Hepatocyte (in vitro differentiated cells): ENCODE measurements at regions not wholly inside any gene's neighbourhood (a gene's known extent, or its start where the extent isn't known, plus 50 kb on each side); places are given as distances from the start of the nearest gene placed in this dataset.

Experiments
- CTCF ChIP-seq: fragments of 200-600 bp; sonication (generic); IDR thresholded peaks from 2 replicates; pipeline ENCODE4 v1.5.1; 2016; ENCODE audit warnings: antibody characterized with exemption, mild to moderate bottlenecking; ENCODE audit not compliant: poor library complexity
- EZH2 ChIP-seq: fragments of 200-600 bp; sonication (generic); IDR thresholded peaks from 2 replicates; pipeline ENCODE4 v1.6.1; 2016; ENCODE audit warnings: antibody characterized with exemption, mild to moderate bottlenecking, borderline replicate concordance
- EZH2phosphoT487 ChIP-seq: fragments of 200-600 bp; sonication (generic); IDR thresholded peaks from one replicate; pipeline ENCODE4 v1.6.1; 2018; ENCODE audit warnings: antibody characterized with exemption, mild to moderate bottlenecking, low read depth, moderate library complexity; ENCODE audit not compliant: unreplicated experiment, severe bottlenecking

- TF ChIP-seq CTCF (no peak), EZH2 (no peak), EZH2phosphoT487 (no peak)
These were observed 475.2 kb upstream of the USP24 start for GRCh38 chr1:55690366-55690765.
